GM23338 (cell line): ENCODE measurements at regions not wholly inside any gene's neighbourhood (a gene's known extent, or its start where the extent isn't known, plus 50 kb on each side); places are given as distances from the start of the nearest gene placed in this dataset.

Experiments
- ATAC-seq: fragments of 200-7000 bp; cut with Tn5 transposase; 3 replicates; pipeline ENCODE4 v1.9.1; 2020
- DNase-seq: peaks from one replicate; pipeline ENCODE4 v3.0.0-alpha.2; 2015; ENCODE audit warnings: low spot score
- H2AFZ ChIP-seq: fragments of 200-600 bp; sonication (generic); 2 replicates; pipeline ENCODE4 v1.8.0; 2016; ENCODE audit warnings: antibody characterized with exemption, mild to moderate bottlenecking, moderate library complexity
- H3F3A ChIP-seq: fragments of 200-600 bp; sonication (generic); replicated peaks from 2 replicates; pipeline ENCODE4 v1.8.0; 2017; ENCODE audit warnings: antibody characterized with exemption, mixed run types, low read depth
- H3K27ac ChIP-seq: fragments of 200-600 bp; sonication (generic); 2 replicates; pipeline ENCODE4 v1.6.1; 2016; ENCODE audit warnings: low read depth
- H3K27me3 ChIP-seq: fragments of 200-600 bp; sonication (generic); 2 replicates; pipeline ENCODE4 v1.8.0; 2016; ENCODE audit warnings: mild to moderate bottlenecking, mixed run types, moderate library complexity; ENCODE audit not compliant: insufficient read depth
- H3K36me3 ChIP-seq: fragments of 200-600 bp; sonication (generic); 2 replicates; pipeline ENCODE4 v1.8.0; 2016; ENCODE audit warnings: mild to moderate bottlenecking; ENCODE audit not compliant: insufficient read depth
- H3K4me1 ChIP-seq: fragments of 200-600 bp; sonication (generic); 2 replicates; pipeline ENCODE4 v1.8.0; 2016; ENCODE audit warnings: mild to moderate bottlenecking, moderate library complexity; ENCODE audit not compliant: insufficient read depth
- H3K4me2 ChIP-seq: fragments of 200-600 bp; sonication (generic); 2 replicates; pipeline ENCODE4 v1.7.1; 2017; ENCODE audit warnings: mixed run types
- H3K4me3 ChIP-seq: fragments of 200-600 bp; sonication (generic); 2 replicates; pipeline ENCODE4 v1.6.1; 2016; ENCODE audit warnings: mixed run types
- H3K79me2 ChIP-seq: fragments of 200-600 bp; sonication (generic); replicated peaks from 2 replicates; pipeline ENCODE4 v1.8.0; 2017; ENCODE audit warnings: mild to moderate bottlenecking; ENCODE audit not compliant: insufficient read depth
- H3K9me2 ChIP-seq: fragments of 200-600 bp; sonication (generic); 2 replicates; pipeline ENCODE4 v1.8.0; 2017; ENCODE audit not compliant: insufficient read depth
- H4K20me1 ChIP-seq: fragments of 200-600 bp; sonication (generic); replicated peaks from 2 replicates; pipeline ENCODE4 v1.8.0; 2017; ENCODE audit warnings: mild to moderate bottlenecking; ENCODE audit not compliant: insufficient read depth
- H3K27ac Mint-ChIP-seq: 2 replicates; pipeline ENCODE4 v1.8.0; 2020; ENCODE audit warnings: inconsistent platforms, mild to moderate bottlenecking, moderate library complexity, mixed read lengths
- H3K27me3 Mint-ChIP-seq: 3 replicates; pipeline ENCODE4 v1.8.0; 2022; ENCODE audit warnings: low read depth, mild to moderate bottlenecking, moderate library complexity, mixed read lengths, inconsistent platforms; ENCODE audit not compliant: insufficient read depth, poor library complexity
- H3K36me3 Mint-ChIP-seq: 3 replicates; pipeline ENCODE4 v1.8.0; 2021; ENCODE audit warnings: low read depth, mild to moderate bottlenecking, inconsistent platforms, moderate library complexity, mixed read lengths
- H3K4me1 Mint-ChIP-seq: 3 replicates; pipeline ENCODE4 v1.8.0; 2020; ENCODE audit warnings: mild to moderate bottlenecking, inconsistent platforms, mixed read lengths
- H3K4me3 Mint-ChIP-seq: 3 replicates; pipeline ENCODE4 v1.8.0; 2021; ENCODE audit warnings: moderate library complexity, mild to moderate bottlenecking, inconsistent platforms, mixed read lengths
- H3K9me3 Mint-ChIP-seq: 3 replicates; pipeline ENCODE4 v1.8.0; 2020; ENCODE audit warnings: moderate library complexity, mild to moderate bottlenecking, inconsistent platforms, mixed read lengths
- CREB1 ChIP-seq: fragments of 250-450 bp; sonication (Bioruptor Pico); IDR thresholded peaks from 2 replicates; pipeline ENCODE4 v1.5.0; 2020; ENCODE audit warnings: low read depth, mild to moderate bottlenecking, moderate library complexity
- CTCF ChIP-seq, 2 experiments: fragments of 200-600 bp in 1 of 2; sonication (generic) in 1 of 2; conservative IDR thresholded peaks; 2 replicates each; pipeline versions ENCODE4 v1.5.1 to v1.6.1; 2016 to 2017; ENCODE audit warnings: antibody characterized with exemption in 2 of 2, low read depth in 2 of 2, mild to moderate bottlenecking in 2 of 2, moderate library complexity in 1 of 2
- ETS1 ChIP-seq: IDR thresholded peaks from 2 replicates; pipeline ENCODE4 v1.6.1; 2016; ENCODE audit warnings: antibody characterized with exemption
- EZH2 ChIP-seq: fragments of 200-600 bp; sonication (generic); IDR thresholded peaks from one replicate; pipeline ENCODE4 v1.8.0; 2017; ENCODE audit warnings: antibody characterized with exemption, mild to moderate bottlenecking, low read depth; ENCODE audit not compliant: unreplicated experiment
- EZH2phosphoT487 ChIP-seq: fragments of 200-600 bp; sonication (generic); IDR thresholded peaks from one replicate; pipeline ENCODE4 v1.8.1; 2018; ENCODE audit warnings: antibody characterized with exemption; ENCODE audit not compliant: unreplicated experiment
- JUNB ChIP-seq: IDR thresholded peaks from one replicate; pipeline ENCODE4 v1.6.1; 2016; ENCODE audit warnings: antibody characterized with exemption; ENCODE audit not compliant: unreplicated experiment
- POLR2AphosphoS5 ChIP-seq: IDR thresholded peaks from 2 replicates; pipeline ENCODE4 v1.6.1; 2016; ENCODE audit warnings: antibody characterized with exemption, low read depth
- REST ChIP-seq: IDR thresholded peaks from one replicate; pipeline ENCODE4 v1.6.1; 2018; ENCODE audit warnings: antibody characterized with exemption; ENCODE audit not compliant: unreplicated experiment
- ZNF114 ChIP-seq: fragments of 250-450 bp; sonication (Bioruptor Pico); IDR thresholded peaks from 2 replicates; pipeline ENCODE4 v1.5.0; 2020; ENCODE audit warnings: mild to moderate bottlenecking, moderate library complexity
- ZNF331 ChIP-seq: fragments of 250-450 bp; sonication (Bioruptor Pico); IDR thresholded peaks from 2 replicates; pipeline ENCODE4 v1.5.0; 2020; ENCODE audit warnings: low read depth, mild to moderate bottlenecking, moderate library complexity
- ZNF462 ChIP-seq: fragments of 250-450 bp; sonication (Bioruptor Pico); IDR thresholded peaks from 2 replicates; pipeline ENCODE4 v1.5.0; 2020; ENCODE audit warnings: mild to moderate bottlenecking, moderate library complexity

- no peak for TF ChIP-seq REST
- no peak for TF ChIP-seq ETS1
Measured at GRCh38 chr2:16413285-16413684, 252.3 kb downstream of the CYRIA start (continued).

- Mint-ChIP-seq H3K4me1 (no peaks in the 10 kb centered on the region), H3K4me3 (no peak overlapping the region), H3K36me3 (no peaks in the 10 kb centered on the region), H3K27ac (no peak overlapping the region), H3K27me3 (peaks cover 3% of the 10 kb centered on the region), H3K9me3 (peaks cover 9% of the 10 kb centered on the region)
- H3K4me3 ChIP-seq, result no peak overlapping the region
- no peak for DNase-seq
- no peaks in the 10 kb centered on the region for H3K79me2 ChIP-seq
- H3K9me2 ChIP-seq, result no peaks in the 10 kb centered on the region
- no peak overlapping the region for H3K27ac ChIP-seq
- no peak for ATAC-seq
- H3K4me1 ChIP-seq, result no peaks in the 10 kb centered on the region
- no peak overlapping the region for H2AFZ ChIP-seq
- H3F3A ChIP-seq, result no peaks in the 10 kb centered on the region
- no peaks in the 10 kb centered on the region for H3K36me3 ChIP-seq
- no peak overlapping the region for H3K4me2 ChIP-seq
- H4K20me1 ChIP-seq, result no peaks in the 10 kb centered on the region
- H3K27me3 ChIP-seq, result no peaks in the 10 kb centered on the region
- no peak for TF ChIP-seq CREB1 (CRISPR knock-in tag)
- TF ChIP-seq CTCF (conservative IDR thresholded peaks at IDR 0.05; ENCODE audit: low read depth in 2 of 2), result no peak
- TF ChIP-seq ZNF114, result no peak
- TF ChIP-seq EZH2phosphoT487, result no peak
- TF ChIP-seq POLR2AphosphoS5, result no peak
- no peak for TF ChIP-seq EZH2
- TF ChIP-seq ETS1, result no peak
- TF ChIP-seq ZNF331, result no peak
- no peak for TF ChIP-seq JUNB
- no peak for TF ChIP-seq ZNF462
Measured at GRCh38 chr2:16412321-16413030, 253.2 kb downstream of the CYRIA start.
